NCI-H2196 treated with DMSO at 0.1 percent for 48 hours (cell line): ENCODE measurements at regions not wholly inside any gene's neighbourhood (a gene's known extent, or its start where the extent isn't known, plus 50 kb on each side); places are given as distances from the start of the nearest gene placed in this dataset.
"Not testable (repeated sequence)": the region's sequence is repeated elsewhere in the genome, so short reads cannot be mapped to it uniquely, and the experiment has no call there.

Experiments
- DNase-seq: peaks from one replicate; lab custom pipeline; 2025; ENCODE audit not compliant: unreplicated experiment; lab: John Stamatoyannopoulos, UW

DNA sequence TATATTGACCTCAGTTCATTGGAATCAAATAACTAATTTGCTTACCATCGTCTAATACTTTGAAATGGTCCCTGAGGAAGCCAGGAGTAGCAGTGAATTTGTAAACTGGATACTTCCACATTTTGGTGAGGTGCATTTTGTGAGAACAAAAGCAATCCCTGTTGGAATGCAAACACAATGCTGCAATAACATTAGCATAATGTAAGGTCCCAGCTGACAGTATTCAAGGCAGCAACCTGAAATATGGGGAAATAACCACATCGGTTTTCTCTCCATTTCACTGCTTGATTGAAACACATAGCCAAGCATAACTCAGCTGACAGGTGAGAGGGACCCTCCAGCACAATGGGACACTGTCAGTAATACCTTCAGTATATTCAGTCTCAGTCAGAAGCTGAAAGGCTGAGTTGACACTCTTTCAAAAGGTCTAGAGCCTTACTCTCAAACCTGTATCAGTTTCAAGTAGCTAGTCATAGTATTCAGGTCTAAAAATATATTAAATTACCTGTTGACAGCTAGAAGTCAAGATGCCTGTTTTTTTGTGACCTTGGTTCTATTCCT lies 1311.9 kb upstream of the NRXN1 start:
- no peak for DNase-seq

GRCh38 chr2:52343010-52343409 lies 1311.1 kb upstream of the NRXN1 start:
- no peak for DNase-seq

- DNase-seq: no peak
Observed at GRCh38 chr2:52342458-52342857, 1310.5 kb upstream of the NRXN1 start.

- no peak for DNase-seq
Observed at GRCh38 chr2:52341732-52342131, 1309.8 kb upstream of the NRXN1 start.

DNA sequence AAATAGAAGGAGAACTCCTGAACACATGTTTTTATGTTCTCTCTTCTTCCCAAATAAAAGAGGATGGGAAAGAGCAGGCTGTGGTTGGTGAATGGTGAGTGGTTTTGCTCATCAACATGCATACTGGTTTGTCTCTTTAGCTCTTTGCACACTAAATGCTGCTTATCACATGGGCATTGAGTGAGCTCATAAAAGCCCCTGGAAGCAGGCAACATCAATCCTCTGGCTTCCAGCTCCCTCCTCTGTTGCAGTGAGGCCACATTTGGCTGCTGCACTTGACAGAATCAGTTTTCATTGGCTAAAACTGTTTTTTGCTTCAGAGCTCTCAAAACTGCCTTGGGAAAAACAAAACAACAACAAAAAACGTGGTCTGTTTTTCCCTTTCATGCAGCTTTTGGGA lies 1308.2 kb upstream of the NRXN1 start:
- DNase-seq: no peak

DNA sequence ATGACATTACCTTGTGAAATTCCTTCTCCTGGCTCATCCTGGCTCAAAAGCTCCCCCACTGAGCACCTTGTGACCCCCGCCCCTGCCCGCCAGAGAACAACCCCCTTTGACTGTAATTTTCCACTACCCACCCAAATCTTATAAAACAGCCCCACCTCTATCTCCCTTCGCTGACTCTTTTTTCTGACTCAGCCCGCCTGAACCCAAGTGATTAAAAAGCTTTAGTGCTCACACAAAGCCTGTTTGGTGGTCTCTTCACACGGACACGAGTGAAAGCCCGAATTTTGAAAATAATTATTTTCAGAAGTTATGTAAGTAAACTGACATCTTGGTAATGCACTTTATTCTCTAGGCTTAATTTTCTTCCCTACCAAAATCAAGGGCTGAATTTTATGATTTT lies 1305.9 kb upstream of the NRXN1 start:
- not testable (repeated sequence) for DNase-seq

- no peak for DNase-seq
Observed at GRCh38 chr2:52336951-52337350, 1305.0 kb upstream of the NRXN1 start.

GRCh38 chr2:52335727-52336126 lies 1303.8 kb upstream of the NRXN1 start:
- DNase-seq: no peak

DNA sequence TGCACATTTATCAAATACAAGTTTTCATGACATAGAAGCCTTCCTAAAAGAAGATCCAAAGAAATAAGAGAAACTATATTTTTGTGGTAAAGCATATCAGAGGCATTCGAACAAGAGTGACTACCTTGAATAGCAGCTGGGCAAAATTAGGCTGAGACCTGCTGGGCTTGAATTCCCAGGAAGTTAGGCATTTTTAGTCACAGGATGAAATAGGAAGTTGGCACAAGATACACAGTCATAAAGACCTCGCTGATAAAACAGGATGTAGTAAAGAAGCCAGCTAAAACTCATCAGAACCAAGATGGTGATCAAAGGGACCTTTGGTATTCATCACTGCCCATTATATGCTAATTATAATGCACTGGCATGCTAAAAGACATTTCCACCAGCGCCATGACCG lies 1302.3 kb upstream of the NRXN1 start:
- DNase-seq: no peak

- DNase-seq: no peak
Observed at GRCh38 chr2:52327641-52328040, 1295.7 kb upstream of the NRXN1 start.

DNA sequence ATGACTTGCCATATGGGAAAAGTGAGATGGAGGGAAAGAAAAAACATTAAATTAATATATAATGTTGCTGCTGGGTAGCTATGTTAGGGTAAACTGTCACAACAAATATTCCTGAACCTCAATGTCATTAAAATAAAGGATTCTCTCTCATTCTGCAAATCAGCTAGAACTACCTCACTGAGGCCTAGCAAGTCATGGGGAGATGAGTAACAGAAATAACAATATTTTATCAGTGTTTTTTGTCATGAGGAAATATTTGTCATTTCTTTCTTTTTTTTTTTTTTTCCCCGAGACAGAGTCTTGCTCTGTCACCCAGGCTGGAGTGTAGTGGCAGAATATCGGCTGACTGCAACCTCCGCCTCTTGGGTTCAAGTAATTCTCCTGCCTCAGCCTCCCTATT lies 1282.3 kb upstream of the NRXN1 start:
- no peak for DNase-seq

DNA sequence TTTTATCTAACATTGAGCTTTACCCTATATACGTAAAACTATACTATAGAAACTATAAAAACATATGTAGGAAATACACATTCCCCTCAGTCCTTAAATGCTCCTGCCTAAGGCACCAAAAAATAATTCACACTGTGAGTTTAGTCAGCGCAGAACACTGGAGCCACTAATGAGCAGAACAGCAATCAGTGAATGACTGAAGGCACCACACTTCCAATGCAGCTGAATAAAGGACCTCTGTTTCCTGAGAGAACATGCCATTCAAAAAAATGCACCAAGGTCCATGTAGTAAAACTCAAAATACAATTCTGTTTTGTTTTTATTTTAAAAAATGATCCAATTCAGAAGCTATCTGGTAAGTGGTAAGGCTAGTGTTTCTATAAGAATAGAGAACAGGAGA lies 1280.6 kb upstream of the NRXN1 start:
- DNase-seq: no peak

DNA sequence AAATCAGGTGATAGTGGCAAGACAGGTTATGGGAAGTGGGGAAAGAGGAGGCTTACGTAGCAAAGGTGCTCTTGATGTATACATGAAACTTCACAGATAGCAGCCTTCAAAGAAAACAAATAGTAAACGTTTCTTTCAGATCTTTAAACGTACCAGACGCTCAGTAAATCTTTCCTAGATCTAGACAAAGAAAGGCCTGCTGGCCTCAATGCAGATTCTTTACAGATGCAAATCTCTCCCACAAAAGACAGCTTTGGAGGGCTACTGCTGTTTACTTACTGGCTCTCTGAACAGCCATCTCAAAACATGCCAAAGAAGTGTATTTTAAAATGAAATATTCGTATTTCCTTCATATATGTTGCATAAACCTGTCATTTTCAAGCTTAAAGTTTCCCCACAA lies 1279.9 kb upstream of the NRXN1 start:
- DNase-seq: no peak

- no peak for DNase-seq
Observed at GRCh38 chr2:52308156-52308555, 1276.2 kb upstream of the NRXN1 start.

DNA sequence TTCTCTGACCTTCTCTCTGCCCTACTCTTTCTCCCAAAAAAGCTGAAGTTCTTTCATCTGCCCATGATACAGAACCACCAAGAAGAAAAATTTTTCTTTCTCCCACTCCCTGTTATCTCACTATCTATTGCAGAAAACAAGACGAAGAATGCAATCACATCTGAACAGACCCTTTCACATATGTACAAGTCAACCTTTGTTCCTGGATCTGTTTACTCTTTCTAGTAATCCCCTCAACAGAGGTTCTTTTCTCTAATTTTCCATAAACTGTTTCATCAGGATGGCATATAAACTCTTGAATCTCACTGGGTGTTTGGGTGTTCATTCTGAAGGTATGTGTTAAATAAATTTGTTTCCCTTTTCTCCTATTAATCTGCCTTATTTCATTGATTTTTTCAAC lies 1262.7 kb upstream of the NRXN1 start:
- no peak for DNase-seq

DNA sequence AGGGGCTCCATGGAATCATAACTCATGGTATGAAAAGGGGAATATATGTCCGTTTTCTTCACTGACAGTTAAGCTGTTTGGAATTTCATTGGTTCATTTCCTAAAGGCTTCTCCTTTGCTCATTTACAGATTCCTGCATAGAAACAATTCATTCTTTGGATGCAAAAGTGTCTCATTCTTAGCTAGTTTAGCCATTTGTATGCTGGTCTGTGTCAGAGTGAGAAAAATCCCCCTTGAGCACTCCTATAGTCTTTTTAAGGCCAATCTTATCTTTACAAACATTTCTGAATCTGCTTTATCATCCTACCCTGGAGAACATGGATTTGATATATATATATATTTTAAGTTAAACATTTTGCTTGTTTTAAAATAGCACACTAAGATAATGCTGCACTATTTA lies 1260.9 kb upstream of the NRXN1 start:
- no peak for DNase-seq

- DNase-seq: no peak
Observed at GRCh38 chr2:52289741-52290140, 1257.8 kb upstream of the NRXN1 start.

DNA sequence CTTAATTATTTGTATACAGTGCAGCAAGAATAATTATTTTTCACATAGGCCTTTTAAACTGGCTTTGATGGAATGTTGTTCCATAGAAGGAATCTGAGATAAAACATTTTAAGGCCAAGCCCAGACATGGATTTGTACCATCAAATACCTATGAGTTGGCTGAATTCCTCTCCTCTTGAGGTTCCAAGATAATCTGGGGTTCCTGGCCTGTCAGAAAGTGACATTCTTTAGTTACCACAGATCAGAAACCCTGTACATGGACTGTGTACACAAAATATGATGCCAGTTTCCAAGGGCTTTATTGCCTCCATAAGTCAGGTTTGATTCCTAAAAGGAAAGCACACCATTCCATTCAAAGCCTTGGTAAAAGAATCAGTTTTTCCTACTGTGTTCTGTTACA lies 1256.7 kb upstream of the NRXN1 start:
- DNase-seq: no peak

DNA sequence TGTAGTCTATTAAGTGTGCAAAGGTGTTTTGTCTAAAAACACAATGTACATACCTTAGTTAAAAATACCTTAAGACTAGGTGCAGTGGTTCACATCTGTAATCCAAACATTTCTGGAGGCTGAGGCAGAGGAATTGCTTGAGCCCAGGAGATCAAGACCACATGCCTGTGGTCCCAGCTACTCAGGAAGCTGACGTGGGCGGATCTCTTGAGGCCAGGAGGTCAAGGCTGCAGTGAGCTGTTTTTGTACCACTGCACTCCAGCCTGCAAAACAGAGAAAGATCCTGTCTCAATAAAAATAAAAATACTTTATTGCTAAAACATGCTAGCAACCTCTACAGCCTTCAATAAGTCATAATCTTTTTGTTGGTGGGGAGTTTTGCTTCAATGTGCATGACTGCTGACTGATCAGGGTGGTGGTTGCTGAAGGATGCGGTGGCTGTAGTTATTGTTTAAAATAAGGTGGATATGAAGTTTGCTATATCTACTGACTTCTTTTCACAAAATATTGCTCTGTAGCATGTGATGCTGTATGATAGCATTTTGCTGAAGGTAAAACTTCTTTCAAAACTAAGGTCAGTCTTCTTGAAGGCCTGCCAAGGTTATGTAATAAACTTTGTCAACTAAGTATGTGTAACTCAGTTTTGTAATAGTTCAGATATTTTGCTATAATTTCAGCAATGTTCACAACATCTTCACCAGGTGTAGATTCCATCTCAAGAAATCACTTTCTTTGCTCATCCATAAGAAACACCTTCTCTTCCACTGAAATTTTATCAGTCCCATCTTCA lies 1238.0 kb upstream of the NRXN1 start:
- DNase-seq: no peak

GRCh38 chr2:52264911-52265310 lies 1233.0 kb upstream of the NRXN1 start:
- no peak for DNase-seq

GRCh38 chr2:52264488-52264887 lies 1232.6 kb upstream of the NRXN1 start:
- DNase-seq: peak; percentile 31

GRCh38 chr2:52260904-52261303 lies 1229.0 kb upstream of the NRXN1 start:
- no peak for DNase-seq

DNA sequence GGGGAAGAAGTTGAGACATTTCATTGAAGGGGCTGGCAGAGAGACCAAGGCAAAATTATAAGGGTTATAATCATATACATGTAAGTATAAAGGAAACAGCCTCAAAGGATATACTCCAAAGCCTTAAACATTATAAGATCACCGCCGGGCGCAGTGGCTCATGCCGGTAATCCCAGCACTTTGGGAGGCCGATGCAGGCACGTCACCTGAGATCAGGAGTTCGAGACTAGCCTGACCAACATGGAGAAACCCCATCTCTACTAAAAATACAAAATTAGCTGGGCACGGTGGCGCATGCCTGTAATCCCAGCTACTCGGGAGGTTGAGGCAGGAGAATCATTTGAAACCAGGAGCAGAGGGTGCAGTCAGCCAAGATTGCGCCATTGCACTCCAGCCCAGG lies 1227.0 kb upstream of the NRXN1 start:
- DNase-seq: not testable (repeated sequence)
